Fibroblast of lung (primary cell): ENCODE measurements at regions not wholly inside any gene's neighbourhood (a gene's known extent, or its start where the extent isn't known, plus 50 kb on each side); places are given as distances from the start of the nearest gene placed in this dataset.

Experiments used
- DNase-seq, 2 donors: peaks; one replicate each; pipeline versions ENCODE4 v3.0.0 to v3.0.0-alpha.2; 2010; ENCODE audit warnings: low read depth in 2 of 2
- H2AFZ ChIP-seq: 2 replicates; pipeline ENCODE4 v1.5.1; 2012; ENCODE audit warnings: low read length, control low read depth, inconsistent platforms
- H3K27ac ChIP-seq: 2 replicates; pipeline ENCODE4 v1.5.1; 2011; ENCODE audit warnings: low read length, control low read depth; ENCODE audit not compliant: insufficient read depth
- H3K27me3 ChIP-seq: 2 replicates; pipeline ENCODE4 v1.5.1; 2011; ENCODE audit warnings: mild to moderate bottlenecking, low read length; ENCODE audit not compliant: control insufficient read depth, insufficient read depth
- H3K36me3 ChIP-seq: 2 replicates; pipeline ENCODE4 v1.5.1; 2011; ENCODE audit warnings: low read length; ENCODE audit not compliant: control insufficient read depth, insufficient read depth
- H3K4me1 ChIP-seq: 2 replicates; pipeline ENCODE4 v1.5.1; 2011; ENCODE audit warnings: low read length; ENCODE audit not compliant: control insufficient read depth, insufficient read depth; ENCODE audit errors: extremely low read depth
- H3K4me2 ChIP-seq: 2 replicates; pipeline ENCODE4 v1.5.1; 2011; ENCODE audit warnings: low read length, control low read depth; ENCODE audit not compliant: insufficient read depth; ENCODE audit errors: extremely low read depth
- H3K4me3 ChIP-seq, 4 experiments: fragments of 200-600 bp in 1 of 4; sonication (generic) in 1 of 4; replicated peaks in 1 of 4; 2 replicates each; pipeline ENCODE4 v1.5.1; 2011 to 2016; ENCODE audit warnings: low read length in 4 of 4, low read depth in 3 of 4, mild to moderate bottlenecking in 3 of 4, control low read depth in 2 of 4, inconsistent platforms in 1 of 4, mixed read lengths in 1 of 4; ENCODE audit not compliant: insufficient read depth in 1 of 4; ENCODE audit errors: control extremely low read depth in 1 of 4
- H3K79me2 ChIP-seq: 2 replicates; pipeline ENCODE4 v1.5.1; 2012; ENCODE audit warnings: mild to moderate bottlenecking, low read length, inconsistent platforms; ENCODE audit not compliant: control insufficient read depth, insufficient read depth
- H3K9ac ChIP-seq: 2 replicates; pipeline ENCODE4 v1.5.1; 2011; ENCODE audit warnings: mild to moderate bottlenecking, low read length, control low read depth; ENCODE audit not compliant: insufficient read depth
- H3K9me3 ChIP-seq: 2 replicates; pipeline ENCODE4 v1.5.1; 2012; ENCODE audit warnings: low read depth, low read length; ENCODE audit not compliant: control insufficient read depth, insufficient read depth
- H4K20me1 ChIP-seq: 2 replicates; pipeline ENCODE4 v1.5.1; 2011; ENCODE audit warnings: low read length; ENCODE audit not compliant: control insufficient read depth, insufficient read depth; ENCODE audit errors: extremely low read depth
- EZH2 ChIP-seq: IDR thresholded peaks from 2 replicates; pipeline ENCODE4 v1.5.1; 2012; ENCODE audit warnings: low read length, control low read depth, mild to moderate bottlenecking; ENCODE audit errors: missing control alignments
- TF ChIP-seq, protein P1 (sequence below), 2 donors: IDR thresholded peaks in 1 of 2; conservative IDR thresholded peaks in 1 of 2; 1 replicate in 1 of 2; 2 replicates in 1 of 2; pipeline ENCODE4 v1.5.1; 2011 to 2012; ENCODE audit warnings: low read length in 2 of 2, control low read depth in 1 of 2, inconsistent platforms in 1 of 2, low read depth in 1 of 2, mild to moderate bottlenecking in 1 of 2

DNA sequence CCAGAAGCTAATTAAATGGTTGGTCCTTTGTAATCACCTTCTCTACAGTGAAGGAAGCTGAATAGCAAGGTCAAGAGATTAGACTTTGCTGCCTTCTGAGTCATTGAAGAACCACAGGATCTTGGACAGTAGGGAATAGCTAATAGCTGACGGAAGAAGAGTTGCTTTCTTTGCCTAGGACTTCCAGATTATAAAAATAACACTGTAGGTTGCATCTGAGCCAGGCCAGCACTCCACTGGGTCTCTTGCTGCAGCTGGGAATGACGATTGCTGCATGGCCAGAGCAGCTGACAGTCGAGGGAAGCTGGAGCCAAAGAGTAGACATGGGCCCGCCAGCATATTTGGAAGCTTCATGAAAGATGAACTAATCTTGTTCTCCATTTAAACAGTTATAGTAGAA, 81.5 kb upstream of the KCNMB2 start:
- H3K36me3 ChIP-seq: no peaks in the 10 kb centered on the region
- H4K20me1 ChIP-seq: no peaks in the 10 kb centered on the region

DNA sequence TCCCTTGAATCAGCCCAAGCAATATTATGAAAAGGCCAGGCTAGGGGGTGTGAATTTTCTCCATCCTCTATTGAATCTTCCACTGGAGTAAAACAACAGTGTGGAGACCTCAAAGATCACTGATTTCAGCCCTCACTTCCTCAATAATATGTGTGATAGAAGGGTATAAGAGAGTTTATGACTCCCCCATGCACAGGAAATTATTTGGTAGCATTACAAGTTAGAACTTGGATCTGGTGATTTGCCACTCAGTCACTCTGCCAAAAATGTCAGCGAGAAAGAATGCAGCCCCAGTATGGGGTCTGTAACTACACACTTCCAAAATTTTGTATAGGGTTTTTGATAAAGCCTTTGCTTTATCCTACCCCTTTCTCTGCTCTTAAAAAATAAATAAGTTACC, 81.0 kb upstream of the KCNMB2 start:
- peak in 1 of 2 donors; percentile 14 for DNase-seq
- H3K27ac ChIP-seq: no peak overlapping the region
- TF ChIP-seq EZH2: no peak
- TF ChIP-seq, protein P1, sequence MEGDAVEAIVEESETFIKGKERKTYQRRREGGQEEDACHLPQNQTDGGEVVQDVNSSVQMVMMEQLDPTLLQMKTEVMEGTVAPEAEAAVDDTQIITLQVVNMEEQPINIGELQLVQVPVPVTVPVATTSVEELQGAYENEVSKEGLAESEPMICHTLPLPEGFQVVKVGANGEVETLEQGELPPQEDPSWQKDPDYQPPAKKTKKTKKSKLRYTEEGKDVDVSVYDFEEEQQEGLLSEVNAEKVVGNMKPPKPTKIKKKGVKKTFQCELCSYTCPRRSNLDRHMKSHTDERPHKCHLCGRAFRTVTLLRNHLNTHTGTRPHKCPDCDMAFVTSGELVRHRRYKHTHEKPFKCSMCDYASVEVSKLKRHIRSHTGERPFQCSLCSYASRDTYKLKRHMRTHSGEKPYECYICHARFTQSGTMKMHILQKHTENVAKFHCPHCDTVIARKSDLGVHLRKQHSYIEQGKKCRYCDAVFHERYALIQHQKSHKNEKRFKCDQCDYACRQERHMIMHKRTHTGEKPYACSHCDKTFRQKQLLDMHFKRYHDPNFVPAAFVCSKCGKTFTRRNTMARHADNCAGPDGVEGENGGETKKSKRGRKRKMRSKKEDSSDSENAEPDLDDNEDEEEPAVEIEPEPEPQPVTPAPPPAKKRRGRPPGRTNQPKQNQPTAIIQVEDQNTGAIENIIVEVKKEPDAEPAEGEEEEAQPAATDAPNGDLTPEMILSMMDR (conservative IDR thresholded peaks at IDR 0.05 in 1 of 2, IDR thresholded peaks at IDR 0.05 in 1 of 2; ENCODE audit: low read depth in 1 of 2, low read length in 2 of 2): no peak

More for the DNA sequence above, 81.5 kb upstream of the KCNMB2 start:
- Histone ChIP-seq H3K4me3 (no peak overlapping the region), H3K9me3 (no peaks in the 10 kb centered on the region), H3K4me2 (peak overlapping the region; percentile 3), H3K4me1 (peaks cover 3% of the 10 kb centered on the region), H3K79me2 (no peaks in the 10 kb centered on the region), H2AFZ (no peak overlapping the region), H3K27ac (no peak overlapping the region), H3K9ac (no peak overlapping the region), H3K27me3 (no peaks in the 10 kb centered on the region)
- TF ChIP-seq, protein P1 (conservative IDR thresholded peaks at IDR 0.05 in 1 of 2, IDR thresholded peaks at IDR 0.05 in 1 of 2; ENCODE audit: low read depth in 1 of 2, low read length in 2 of 2): no peak
- TF ChIP-seq EZH2: no peak
- DNase-seq: peak; percentile 58 to 86

DNA sequence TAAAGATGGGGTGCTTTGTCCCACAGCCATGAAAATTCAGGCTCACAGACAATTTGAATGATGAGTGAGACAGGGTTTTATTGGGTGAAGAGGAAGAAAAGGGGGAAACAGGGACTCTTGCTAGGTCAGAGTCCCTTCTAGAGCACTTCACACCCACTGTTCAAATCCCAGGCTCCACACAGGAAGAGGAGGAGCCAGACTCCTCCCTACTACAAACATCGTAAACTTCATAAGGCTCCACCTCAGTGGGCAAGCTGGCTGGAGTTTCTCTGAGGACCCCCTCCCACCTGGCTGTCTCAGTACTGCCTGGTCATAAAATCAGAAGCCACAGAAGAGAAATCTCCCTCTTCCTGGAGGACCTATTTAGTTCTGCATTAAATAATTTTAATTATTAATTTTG, 80.3 kb upstream of the KCNMB2 start:
- Histone ChIP-seq H3K9me3 (no peaks in the 10 kb centered on the region), H2AFZ (no peak overlapping the region), H3K4me2 (no peak overlapping the region), H3K9ac (no peak overlapping the region), H3K79me2 (no peaks in the 10 kb centered on the region), H3K4me3 (no peak overlapping the region), H3K4me1 (peaks cover 3% of the 10 kb centered on the region), H4K20me1 (no peaks in the 10 kb centered on the region), H3K36me3 (no peaks in the 10 kb centered on the region), H3K27ac (no peak overlapping the region), H3K27me3 (no peaks in the 10 kb centered on the region)
- TF ChIP-seq, protein P1 (conservative IDR thresholded peaks at IDR 0.05 in 1 of 2, IDR thresholded peaks at IDR 0.05 in 1 of 2; ENCODE audit: low read depth in 1 of 2, low read length in 2 of 2): no peak
- no peak for TF ChIP-seq EZH2
- DNase-seq: no peak

More for the DNA sequence above, 81.0 kb upstream of the KCNMB2 start:
- H2AFZ ChIP-seq: no peak overlapping the region
- H3K9me3 ChIP-seq: no peaks in the 10 kb centered on the region
- H3K36me3 ChIP-seq: no peaks in the 10 kb centered on the region
- H3K4me2 ChIP-seq: no peak overlapping the region
- no peak overlapping the region for H3K4me3 ChIP-seq
- no peaks in the 10 kb centered on the region for H3K27me3 ChIP-seq
- H3K9ac ChIP-seq: no peak overlapping the region
- no peaks in the 10 kb centered on the region for H3K79me2 ChIP-seq
- H3K4me1 ChIP-seq: peaks cover 3% of the 10 kb centered on the region
- no peaks in the 10 kb centered on the region for H4K20me1 ChIP-seq
